ENCODE measurements at regions not wholly inside any gene's neighbourhood (a gene's known extent, or its start where the extent isn't known, plus 50 kb on each side); places are given as distances from the start of the nearest gene placed in this dataset.

GRCh38 chr9:115986508-115986907, 167.1 kb upstream of the PAPPA start:
- no peaks in the 10 kb centered on the region for H3K36me3 ChIP-seq (ENCODE audit: insufficient read depth, low read length)
- TF ChIP-seq EZH2phosphoT487 (IDR thresholded peaks at IDR 0.05; ENCODE audit: borderline replicate concordance) (no peak), CTCF (conservative IDR thresholded peaks at IDR 0.05; ENCODE audit: low read length) (no peak)

GRCh38 chr9:115988701-115989100, 164.9 kb upstream of the PAPPA start:
- no peak overlapping the region for H2AFZ ChIP-seq (ENCODE audit: low read length)
- H3K9me2 ChIP-seq (replicated peaks; ENCODE audit: low read depth, low read length) = no peaks in the 10 kb centered on the region
- H3K9ac ChIP-seq (ENCODE audit: low read depth, low read length, poor library complexity, severe bottlenecking) = no peak overlapping the region
- no peak overlapping the region for H3K4me2 ChIP-seq (ENCODE audit: low read depth, low read length, poor library complexity, severe bottlenecking)
- no peak overlapping the region for H3K4me3 ChIP-seq (ENCODE audit: low read length, poor library complexity, severe bottlenecking)
- H3K79me2 ChIP-seq (ENCODE audit: insufficient read depth, low read length) = no peaks in the 10 kb centered on the region
- H3F3A ChIP-seq (ENCODE audit: low read depth) = no peaks in the 10 kb centered on the region
- H4K20me1 ChIP-seq (ENCODE audit: insufficient read depth, low read length, poor library complexity, severe bottlenecking) = no peaks in the 10 kb centered on the region
- no peaks in the 10 kb centered on the region for H3K4me1 ChIP-seq (ENCODE audit: insufficient read depth, low read length, poor library complexity, severe bottlenecking)
- no peaks in the 10 kb centered on the region for H3K9me3 ChIP-seq (ENCODE audit: insufficient read depth, low read depth, low read length)
- H3K27me3 ChIP-seq (ENCODE audit: insufficient read depth, low read length, poor library complexity, severe bottlenecking) = no peaks in the 10 kb centered on the region
- TF ChIP-seq CTCF (conservative IDR thresholded peaks at IDR 0.05; ENCODE audit: low read length) (no peak), EZH2phosphoT487 (IDR thresholded peaks at IDR 0.05; ENCODE audit: borderline replicate concordance) (no peak)
- H3K36me3 ChIP-seq (ENCODE audit: insufficient read depth, low read length) = no peaks in the 10 kb centered on the region

More at GRCh38 chr9:115986508-115986907, 167.1 kb upstream of the PAPPA start:
- no peaks in the 10 kb centered on the region for H3F3A ChIP-seq (ENCODE audit: low read depth)
- no peaks in the 10 kb centered on the region for H3K27me3 ChIP-seq (ENCODE audit: insufficient read depth, low read length, poor library complexity, severe bottlenecking)
- no peak overlapping the region for H3K4me2 ChIP-seq (ENCODE audit: low read depth, low read length, poor library complexity, severe bottlenecking)
- no peak overlapping the region for H3K9ac ChIP-seq (ENCODE audit: low read depth, low read length, poor library complexity, severe bottlenecking)
- H4K20me1 ChIP-seq (ENCODE audit: insufficient read depth, low read length, poor library complexity, severe bottlenecking) = no peaks in the 10 kb centered on the region
- no peaks in the 10 kb centered on the region for H3K9me2 ChIP-seq (replicated peaks; ENCODE audit: low read depth, low read length)
- H3K9me3 ChIP-seq (ENCODE audit: insufficient read depth, low read depth, low read length) = no peaks in the 10 kb centered on the region
- H3K4me1 ChIP-seq (ENCODE audit: insufficient read depth, low read length, poor library complexity, severe bottlenecking) = no peaks in the 10 kb centered on the region
- no peak overlapping the region for H2AFZ ChIP-seq (ENCODE audit: low read length)
- no peak overlapping the region for H3K4me3 ChIP-seq (ENCODE audit: low read length, poor library complexity, severe bottlenecking)
- H3K79me2 ChIP-seq (ENCODE audit: insufficient read depth, low read length) = no peaks in the 10 kb centered on the region

- Histone ChIP-seq H3K4me2 (ENCODE audit: low read depth, low read length, poor library complexity, severe bottlenecking) (no peak overlapping the region), H3K9me2 (replicated peaks; ENCODE audit: low read depth, low read length) (no peaks in the 10 kb centered on the region), H3K9ac (ENCODE audit: low read depth, low read length, poor library complexity, severe bottlenecking) (no peak overlapping the region), H4K20me1 (ENCODE audit: insufficient read depth, low read length, poor library complexity, severe bottlenecking) (no peaks in the 10 kb centered on the region), H3K36me3 (ENCODE audit: insufficient read depth, low read length) (no peaks in the 10 kb centered on the region), H3K27me3 (ENCODE audit: insufficient read depth, low read length, poor library complexity, severe bottlenecking) (no peaks in the 10 kb centered on the region), H3K79me2 (ENCODE audit: insufficient read depth, low read length) (no peaks in the 10 kb centered on the region), H3F3A (ENCODE audit: low read depth) (no peaks in the 10 kb centered on the region), H3K4me1 (ENCODE audit: insufficient read depth, low read length, poor library complexity, severe bottlenecking) (no peaks in the 10 kb centered on the region), H3K9me3 (ENCODE audit: insufficient read depth, low read depth, low read length) (no peaks in the 10 kb centered on the region), H2AFZ (ENCODE audit: low read length) (no peak overlapping the region), H3K4me3 (ENCODE audit: low read length, poor library complexity, severe bottlenecking) (no peak overlapping the region)
- TF ChIP-seq CTCF (conservative IDR thresholded peaks at IDR 0.05; ENCODE audit: low read length) (no peak), EZH2phosphoT487 (IDR thresholded peaks at IDR 0.05; ENCODE audit: borderline replicate concordance) (no peak)
These were observed 163.8 kb upstream of the PAPPA start for GRCh38 chr9:115989831-115990230.

Data from Loucy (cell line).